GM19463 (cell line): ENCODE measurements at regions not wholly inside any gene's neighbourhood (a gene's known extent, or its start where the extent isn't known, plus 50 kb on each side); places are given as distances from the start of the nearest gene placed in this dataset.

Source experiments
- ATAC-seq: cut with Tn5 transposase; IDR thresholded peaks from one replicate; pipeline ENCODE4 v1.9.1; 2021; ENCODE audit warnings: mild to moderate bottlenecking, moderate library complexity; ENCODE audit not compliant: unreplicated experiment

DNA sequence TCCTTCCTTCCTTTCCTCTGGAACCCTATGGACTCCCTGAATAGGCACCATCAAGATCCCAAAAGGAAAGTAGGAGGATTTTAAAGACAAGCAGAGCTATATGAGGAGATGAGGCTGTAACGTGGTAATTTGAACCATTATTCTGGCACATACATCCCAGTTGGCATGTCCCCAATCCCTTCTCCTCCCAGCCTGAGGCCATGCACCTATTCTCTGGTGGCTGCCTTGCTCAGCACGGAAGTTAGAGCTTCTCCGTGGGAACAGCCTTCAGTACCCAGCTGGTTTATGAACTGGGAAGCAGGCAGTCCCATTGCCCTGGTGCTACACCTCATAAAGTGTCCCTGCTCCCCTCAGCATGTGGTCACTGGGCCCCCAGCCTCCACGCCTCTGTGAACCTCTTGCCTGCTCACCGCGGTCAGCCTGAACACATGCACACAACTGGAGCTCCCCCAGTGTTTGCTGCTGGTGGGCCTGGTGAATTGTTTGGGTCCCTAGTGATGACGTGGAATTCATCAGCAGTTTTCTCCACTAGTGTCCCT, 139.9 kb upstream of the PLET1 start:
- ATAC-seq = no peak

- no peak for ATAC-seq
Measured at GRCh38 chr11:112401036-112401769, 140.5 kb upstream of the PLET1 start.

- no peak for ATAC-seq
Measured at GRCh38 chr11:112403432-112403831, 142.8 kb upstream of the PLET1 start.

GRCh38 chr11:112404112-112404511, 143.5 kb upstream of the PLET1 start:
- no peak for ATAC-seq

GRCh38 chr11:112408517-112408916, 147.9 kb upstream of the PLET1 start:
- no peak for ATAC-seq

GRCh38 chr11:112410325-112410724, 149.7 kb upstream of the PLET1 start:
- no peak for ATAC-seq

DNA sequence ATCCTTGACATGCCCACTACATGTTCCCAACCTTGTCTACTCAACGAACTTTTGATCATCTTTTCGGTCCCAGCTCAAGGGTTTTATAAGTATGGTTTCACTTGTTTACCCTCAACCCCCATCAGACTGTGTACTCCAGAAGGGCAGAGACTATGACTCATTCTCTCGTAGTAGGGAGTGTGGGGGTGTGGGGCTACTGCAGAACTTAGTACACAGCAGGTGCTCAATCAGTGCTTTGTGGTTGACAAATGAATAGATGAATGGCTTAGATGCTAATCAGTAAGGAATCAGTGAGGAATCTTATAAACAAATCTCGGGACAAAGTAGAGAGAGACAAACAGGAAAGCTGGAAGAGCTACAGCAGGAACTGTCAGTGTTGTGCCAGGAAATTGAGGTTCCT, 151.7 kb upstream of the PLET1 start:
- ATAC-seq = no peak

DNA sequence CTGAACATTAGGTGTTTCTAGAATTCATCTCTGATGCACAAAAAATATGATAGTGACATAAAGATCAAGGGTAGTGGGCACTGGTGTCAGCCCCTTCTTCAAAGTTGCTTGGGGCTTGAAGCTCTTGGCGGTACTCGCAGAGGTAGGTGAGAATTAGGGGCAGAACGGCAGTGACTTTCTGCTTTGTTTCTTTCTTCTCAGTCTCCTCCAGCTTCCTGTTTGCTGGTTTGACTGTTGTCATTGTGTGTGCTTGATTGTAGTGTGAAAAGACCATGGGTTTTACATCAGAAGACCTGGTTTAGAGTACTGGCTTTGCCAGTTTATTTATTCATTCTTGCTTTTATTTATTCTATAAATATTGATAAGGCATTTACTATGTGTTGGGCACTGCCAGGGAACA, 156.7 kb upstream of the PLET1 start:
- no peak for ATAC-seq

GRCh38 chr11:112418438-112418837, 157.8 kb upstream of the PLET1 start:
- no peak for ATAC-seq

DNA sequence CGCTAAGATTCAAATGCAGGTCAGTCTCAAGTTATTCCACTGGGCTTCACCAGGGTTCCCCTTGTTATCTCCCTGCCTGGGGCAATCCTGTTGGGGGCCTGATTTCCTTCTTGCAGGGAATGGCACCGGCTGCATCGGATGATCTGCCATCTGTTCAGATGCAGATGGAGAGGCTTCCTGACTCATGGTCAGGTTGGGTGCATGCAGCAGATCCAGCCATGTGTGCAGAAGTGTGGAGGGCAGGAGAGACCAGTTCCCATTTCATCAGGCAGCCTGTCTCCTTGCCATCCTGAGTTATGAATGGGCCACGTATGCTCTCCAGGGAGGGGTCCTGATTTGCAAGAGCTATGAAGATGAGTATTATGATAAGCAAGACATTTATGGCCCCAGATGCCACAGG, 161.2 kb upstream of the PLET1 start:
- no peak for ATAC-seq

- ATAC-seq = no peak
Measured at GRCh38 chr11:112425121-112425520, 164.5 kb upstream of the PLET1 start.

DNA sequence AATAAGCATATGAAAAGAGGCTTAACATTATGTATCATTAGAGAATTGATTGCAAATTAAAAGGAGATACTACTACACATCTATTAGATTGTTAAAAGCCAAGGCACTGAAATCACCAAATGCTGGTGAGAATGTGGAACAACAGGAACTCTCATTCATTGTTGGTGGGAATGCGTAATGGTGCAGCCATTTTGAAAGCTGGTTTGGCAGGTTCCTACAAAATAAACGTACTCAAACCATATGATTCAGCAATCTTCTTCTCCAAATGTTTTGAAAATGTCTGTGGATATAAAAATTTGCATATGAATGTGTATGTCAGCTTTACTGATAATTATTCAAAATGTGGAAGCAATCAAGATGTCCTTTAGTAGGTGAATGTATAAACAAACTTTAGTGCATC, 176.4 kb upstream of the PLET1 start:
- ATAC-seq = no peak

- ATAC-seq = no peak
Measured at GRCh38 chr11:112439614-112440013, 179.0 kb upstream of the PLET1 start.

DNA sequence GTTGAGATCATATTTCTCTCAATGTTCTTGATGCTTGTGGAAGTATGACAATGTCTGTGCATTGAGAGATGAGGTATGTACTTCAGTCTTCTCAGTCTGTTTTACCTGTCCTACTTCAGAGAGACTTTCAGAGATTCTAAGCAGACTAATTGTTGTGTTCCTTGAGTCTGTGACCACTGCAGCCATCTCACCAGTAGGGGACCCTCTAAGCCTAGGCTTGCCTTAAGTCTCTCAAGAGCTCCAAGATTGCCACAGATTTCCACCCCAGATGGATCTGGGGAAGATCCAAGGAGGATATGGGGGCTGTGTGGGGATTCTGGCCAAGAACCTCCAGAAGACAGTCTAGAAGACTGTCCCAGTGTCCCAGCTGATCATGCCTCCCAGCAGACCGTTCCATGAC, 179.9 kb upstream of the PLET1 start:
- no peak for ATAC-seq

DNA sequence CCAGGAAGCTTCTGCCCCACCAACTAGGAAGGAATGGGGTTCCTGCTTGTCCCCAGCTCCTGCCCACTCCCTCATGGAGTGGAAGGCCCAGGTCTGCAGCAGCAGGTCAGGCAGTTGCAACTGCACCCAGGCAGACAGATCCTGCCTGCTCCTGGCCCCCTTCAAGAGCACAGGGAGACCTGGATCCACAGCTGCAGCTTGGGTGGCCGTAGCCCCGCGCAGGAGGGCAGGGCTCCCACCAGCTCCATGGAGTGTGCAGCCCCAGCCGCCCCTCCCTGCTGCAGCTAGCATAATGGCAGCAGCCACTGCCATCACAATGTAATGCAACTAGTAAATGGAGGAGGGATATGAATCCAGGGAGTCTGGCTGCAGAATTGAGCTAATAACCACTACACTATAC, 187.5 kb upstream of the PLET1 start:
- no peak for ATAC-seq

DNA sequence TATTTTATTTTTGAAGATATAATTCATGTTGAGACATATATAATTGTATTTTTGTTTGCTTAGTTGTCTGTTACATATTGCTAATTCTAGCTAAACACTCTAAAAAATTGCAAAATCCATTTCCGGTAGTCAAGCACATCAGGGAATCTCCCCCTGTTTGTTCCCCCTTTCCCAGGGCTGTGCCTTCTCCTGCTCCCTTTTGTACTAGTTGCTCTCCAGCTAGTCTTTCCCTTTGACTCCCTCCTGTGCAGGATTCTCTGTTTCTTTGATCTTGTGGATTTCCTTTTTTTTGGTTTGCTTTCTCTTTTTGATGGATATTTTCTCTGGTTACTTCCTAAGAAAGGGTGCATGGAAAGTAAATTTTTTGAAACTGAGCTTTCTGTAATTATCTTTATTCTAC, 188.1 kb upstream of the PLET1 start:
- no peak for ATAC-seq

GRCh38 chr11:112451250-112451649, 190.6 kb upstream of the PLET1 start:
- no peak for ATAC-seq

- no peak for ATAC-seq
Measured at GRCh38 chr11:112453601-112454577, 193.2 kb upstream of the PLET1 start.

GRCh38 chr11:112454841-112455240, 194.2 kb upstream of the PLET1 start:
- no peak for ATAC-seq

- ATAC-seq = no peak
Measured at GRCh38 chr11:112455791-112456190, 195.1 kb upstream of the PLET1 start.

DNA sequence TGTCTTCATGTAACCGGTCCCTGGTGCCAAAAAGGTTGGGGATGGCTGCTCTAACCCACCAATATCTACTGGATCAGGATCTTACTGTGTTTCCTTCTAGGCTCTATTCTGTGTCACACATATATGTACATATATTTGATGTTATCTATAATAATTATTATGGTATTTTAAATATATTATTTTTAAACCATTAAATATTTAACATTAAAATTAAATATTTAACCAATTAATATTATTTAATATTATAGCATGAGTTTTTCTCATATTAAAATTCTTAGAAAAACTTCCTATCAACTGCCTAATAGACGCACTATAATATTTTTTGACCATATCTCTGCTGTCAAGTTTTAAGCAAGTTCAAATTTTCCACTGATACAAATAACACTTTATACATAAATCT, 196.9 kb upstream of the PLET1 start:
- ATAC-seq = no peak

GRCh38 chr11:112459001-112459400, 198.3 kb upstream of the PLET1 start:
- ATAC-seq = no peak
